ENCODE measurements at regions not wholly inside any gene's neighbourhood (a gene's known extent, or its start where the extent isn't known, plus 50 kb on each side); places are given as distances from the start of the nearest gene placed in this dataset.

GRCh38 chr11:26278354-26278753 is 53.6 kb upstream of the ANO3 start:
- no peak for DNase-seq
